Testis (tissue), 2 donors: ENCODE measurements at regions not wholly inside any gene's neighbourhood (a gene's known extent, or its start where the extent isn't known, plus 50 kb on each side); places are given as distances from the start of the nearest gene placed in this dataset.

Experiments
- CTCF ChIP-seq, 3 experiments: fragments of 450-650 bp in 2 of 3; fragments of 200-600 bp in 1 of 3; sonication (generic) in 1 of 3; IDR thresholded peaks; one replicate each; pipeline ENCODE4 v1.5.1; 2016 to 2019; ENCODE audit warnings: antibody characterized with exemption in 3 of 3, mild to moderate bottlenecking in 2 of 3, moderate library complexity in 1 of 3
- POLR2A ChIP-seq: fragments of 450-650 bp; IDR thresholded peaks from one replicate; pipeline ENCODE4 v1.6.1; 2017; ENCODE audit warnings: antibody characterized with exemption, mild to moderate bottlenecking, moderate library complexity

GRCh38 chr4:11606078-11606477 lies 177.4 kb upstream of the HS3ST1 start:
- TF ChIP-seq CTCF (IDR thresholded peaks at IDR 0.05) (no peak), POLR2A (no peak)
